GM12864 (cell line): ENCODE measurements at regions not wholly inside any gene's neighbourhood (a gene's known extent, or its start where the extent isn't known, plus 50 kb on each side); places are given as distances from the start of the nearest gene placed in this dataset.

Experiments
- DNase-seq: peaks from one replicate; pipeline ENCODE4 v3.0.0-alpha.2; 2011; ENCODE audit warnings: low read depth
- H3K4me3 ChIP-seq: 2 replicates; pipeline ENCODE4 v1.5.1; 2011; ENCODE audit warnings: mild to moderate bottlenecking, low read depth, low read length, control low read depth
- TF ChIP-seq, protein P1 (sequence below): IDR thresholded peaks from 2 replicates; pipeline ENCODE4 v1.5.1; 2011; ENCODE audit warnings: low read depth, mild to moderate bottlenecking, moderate library complexity, low read length, control low read depth, inconsistent platforms; ENCODE audit errors: missing control alignments

DNA sequence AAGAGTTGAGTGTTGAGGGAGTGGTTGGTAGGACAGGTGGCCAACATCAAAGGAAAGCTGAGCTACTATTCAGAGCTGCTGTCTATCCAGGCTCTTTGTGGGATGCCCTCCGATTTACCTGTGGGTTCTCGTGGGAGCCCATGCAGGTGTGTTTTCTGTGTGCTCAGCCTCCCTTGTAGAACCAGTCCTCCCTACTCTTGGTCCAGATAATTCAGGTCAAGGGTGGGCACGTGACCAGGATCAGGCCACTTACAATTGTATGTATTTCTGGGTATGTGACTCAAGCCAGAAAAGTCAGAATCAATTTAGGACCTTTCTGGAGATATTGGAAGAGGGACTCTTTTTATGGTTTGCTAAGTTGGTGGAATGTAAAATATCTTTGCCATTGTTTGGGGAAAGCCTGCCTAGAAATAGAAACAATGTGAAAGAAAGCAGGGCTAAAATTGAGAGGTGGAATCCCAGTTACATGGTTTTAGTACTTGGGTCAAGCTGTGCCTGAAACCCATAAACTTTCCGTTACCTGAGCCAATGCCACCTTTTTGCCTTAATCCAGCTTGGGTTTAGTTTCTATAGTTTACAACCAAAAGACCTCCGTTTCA, 93.2 kb downstream of the PDCL3 start:
- no peak for DNase-seq
- TF ChIP-seq, protein P1, sequence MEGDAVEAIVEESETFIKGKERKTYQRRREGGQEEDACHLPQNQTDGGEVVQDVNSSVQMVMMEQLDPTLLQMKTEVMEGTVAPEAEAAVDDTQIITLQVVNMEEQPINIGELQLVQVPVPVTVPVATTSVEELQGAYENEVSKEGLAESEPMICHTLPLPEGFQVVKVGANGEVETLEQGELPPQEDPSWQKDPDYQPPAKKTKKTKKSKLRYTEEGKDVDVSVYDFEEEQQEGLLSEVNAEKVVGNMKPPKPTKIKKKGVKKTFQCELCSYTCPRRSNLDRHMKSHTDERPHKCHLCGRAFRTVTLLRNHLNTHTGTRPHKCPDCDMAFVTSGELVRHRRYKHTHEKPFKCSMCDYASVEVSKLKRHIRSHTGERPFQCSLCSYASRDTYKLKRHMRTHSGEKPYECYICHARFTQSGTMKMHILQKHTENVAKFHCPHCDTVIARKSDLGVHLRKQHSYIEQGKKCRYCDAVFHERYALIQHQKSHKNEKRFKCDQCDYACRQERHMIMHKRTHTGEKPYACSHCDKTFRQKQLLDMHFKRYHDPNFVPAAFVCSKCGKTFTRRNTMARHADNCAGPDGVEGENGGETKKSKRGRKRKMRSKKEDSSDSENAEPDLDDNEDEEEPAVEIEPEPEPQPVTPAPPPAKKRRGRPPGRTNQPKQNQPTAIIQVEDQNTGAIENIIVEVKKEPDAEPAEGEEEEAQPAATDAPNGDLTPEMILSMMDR, result no peak
- H3K4me3 ChIP-seq, result no peak overlapping the region

- no peak overlapping the region for H3K4me3 ChIP-seq
- TF ChIP-seq, protein P1, result no peak
- no peak for DNase-seq
These were observed 95.2 kb downstream of the PDCL3 start for GRCh38 chr2:100658017-100658416.

- TF ChIP-seq, protein P1, result no peak
- no peak for DNase-seq
- H3K4me3 ChIP-seq, result no peak overlapping the region
These were observed 98.2 kb downstream of the PDCL3 start for GRCh38 chr2:100660851-100661584.

GRCh38 chr2:100662866-100663265, 100.1 kb downstream of the PDCL3 start:
- TF ChIP-seq, protein P1, result no peak
- H3K4me3 ChIP-seq, result no peak overlapping the region
- DNase-seq, result no peak

DNA sequence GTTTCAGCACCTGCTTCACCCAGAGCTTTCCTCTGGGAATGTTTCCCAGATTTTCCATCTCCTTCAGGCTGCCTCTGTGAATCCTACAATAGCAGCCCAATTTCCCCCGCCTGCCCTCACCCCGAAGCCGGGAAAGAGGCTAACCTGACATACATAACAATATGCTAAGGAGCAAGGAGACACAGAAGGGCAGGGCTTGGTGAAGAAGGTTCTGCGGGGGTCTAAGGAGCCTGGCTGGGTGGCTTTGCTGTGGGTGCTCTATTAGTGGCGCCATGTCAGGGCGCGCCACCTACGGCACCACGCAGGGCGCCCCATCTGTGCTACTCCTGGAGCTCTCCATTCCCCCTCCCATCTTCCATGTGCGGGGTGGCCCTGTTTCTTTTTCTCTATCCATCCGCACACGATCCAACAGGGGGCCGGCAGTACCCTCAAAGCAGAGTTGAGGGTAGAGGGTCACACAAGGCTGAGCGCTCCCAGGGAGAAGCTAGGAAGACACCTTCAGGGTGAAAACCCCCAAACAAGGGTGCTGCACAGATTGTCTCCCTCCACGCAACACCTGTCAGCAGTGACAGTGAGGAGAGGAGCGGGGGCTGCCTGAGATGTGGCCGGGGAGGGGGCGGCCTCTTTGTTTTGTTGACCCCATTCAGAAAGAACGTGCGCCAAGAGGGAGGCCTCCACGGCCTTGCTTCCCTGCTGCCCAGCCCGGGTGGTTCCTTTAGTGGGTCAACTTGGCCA, 101.4 kb downstream of the PDCL3 start:
- DNase-seq, result no peak
- TF ChIP-seq, protein P1, result no peak
- H3K4me3 ChIP-seq, result no peak overlapping the region

DNA sequence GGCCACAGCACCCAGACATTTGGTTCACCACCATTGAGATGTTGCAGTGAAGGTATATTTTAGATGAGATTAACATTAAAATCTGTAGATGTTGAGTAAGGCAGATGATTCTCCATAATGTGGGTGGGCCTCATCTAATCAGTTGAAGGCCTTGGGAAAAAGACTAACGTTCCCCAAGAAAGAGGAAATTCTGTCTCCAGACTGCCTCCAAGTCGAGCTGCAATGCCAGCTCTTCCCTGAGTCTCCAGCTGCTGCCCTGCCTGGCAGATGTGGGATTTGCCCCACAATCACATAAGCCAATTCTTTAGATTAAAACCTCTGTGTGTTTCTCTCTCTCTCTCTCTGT, 101.9 kb downstream of the PDCL3 start:
- TF ChIP-seq, protein P1, result no peak
- no peak for DNase-seq
- H3K4me3 ChIP-seq, result no peak overlapping the region
